ENCODE measurements at regions not wholly inside any gene's neighbourhood (a gene's known extent, or its start where the extent isn't known, plus 50 kb on each side); places are given as distances from the start of the nearest gene placed in this dataset.

DNA sequence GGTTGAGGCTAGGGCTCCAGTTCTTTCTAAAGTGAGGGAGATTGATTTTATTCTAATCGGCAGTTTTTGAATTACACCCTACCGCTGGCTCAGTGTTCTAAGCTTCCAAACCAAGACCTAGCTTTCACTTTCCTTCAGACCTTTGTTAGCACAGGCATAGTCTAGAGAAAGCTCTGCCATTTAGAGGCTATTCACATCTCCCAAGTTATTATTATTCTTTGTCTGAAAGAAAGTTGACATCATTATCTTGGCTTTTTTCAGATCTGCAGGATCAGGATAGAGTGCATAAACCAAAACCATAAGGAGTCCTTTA is 276.8 kb downstream of the ASXL3 start:
- Histone ChIP-seq H3K4me1 (ENCODE audit: control insufficient read depth in 1 of 2, insufficient read depth in 2 of 2, low read depth in 1 of 2, low read length in 1 of 2) (no peaks in the 10 kb centered on the region), H4K20me1 (ENCODE audit: insufficient read depth) (no peaks in the 10 kb centered on the region), H3K4me3 (ENCODE audit: low read depth in 2 of 2, low read length in 1 of 2) (no peak overlapping the region), H3F3A (replicated peaks; ENCODE audit: insufficient read depth) (no peaks in the 10 kb centered on the region), H2AFZ (ENCODE audit: low read depth) (no peak overlapping the region), H3K9ac (no peak overlapping the region), H3K36me3 (replicated peaks in 1 of 2; ENCODE audit: control insufficient read depth in 1 of 2, insufficient read depth in 2 of 2, low read length in 1 of 2) (no peaks in the 10 kb centered on the region), H3K79me2 (ENCODE audit: insufficient read depth) (no peaks in the 10 kb centered on the region), H3K27me3 (ENCODE audit: insufficient read depth) (no peaks in the 10 kb centered on the region), H3K4me2 (no peak overlapping the region), H3K9me2 (no peaks in the 10 kb centered on the region), H3K9me3 (no peaks in the 10 kb centered on the region), H3K27ac (ENCODE audit: low read depth in 2 of 2, low read length in 1 of 2) (no peak overlapping the region)
- ChIA-PET CTCF (interaction anchor here (0.9 to 2.2 kb wide), 2 partner anchors 16 to 807 kb away, joined by 3 to 16 read pairs; no protein-coding TSS in a partner anchor), POLR2A (no interaction called here)
- WGBS (ENCODE audit: low lambda C conversion rate) = 79% methylated on average over 2 of the region's 2 CpGs
- TF ChIP-seq REST (IDR thresholded peaks at IDR 0.05; ENCODE audit: low read depth, low read length) (no peak), SIN3A (IDR thresholded peaks at IDR 0.05; ENCODE audit: borderline replicate concordance, low read depth, low read length) (no peak), MXI1 (IDR thresholded peaks at IDR 0.05; ENCODE audit: low read depth, low read length) (no peak), FOSL2 (IDR thresholded peaks at IDR 0.05; ENCODE audit: borderline replicate concordance, low read depth) (no peak), MAX (IDR thresholded peaks at IDR 0.05; ENCODE audit: low read depth) (no peak), POLR2AphosphoS5 (IDR thresholded peaks at IDR 0.05; ENCODE audit: low read depth, low read length) (no peak), TAF1 (IDR thresholded peaks at IDR 0.05; ENCODE audit: borderline replicate concordance, low read depth, low read length) (no peak), IRF3 (IDR thresholded peaks at IDR 0.05; ENCODE audit: low read depth, low read length) (no peak), RCOR1 (IDR thresholded peaks at IDR 0.05; ENCODE audit: low read length) (no peak), TCF12 (IDR thresholded peaks at IDR 0.05) (no peak)
- no peak for DNase-seq

GRCh38 chr18:33854086-33854826 is 276.2 kb downstream of the ASXL3 start:
- Histone ChIP-seq H2AFZ (ENCODE audit: low read depth) (no peak overlapping the region), H3K4me3 (ENCODE audit: low read depth in 2 of 2, low read length in 1 of 2) (no peak overlapping the region), H3K4me2 (no peak overlapping the region), H3K27me3 (ENCODE audit: insufficient read depth) (no peaks in the 10 kb centered on the region), H3K4me1 (ENCODE audit: control insufficient read depth in 1 of 2, insufficient read depth in 2 of 2, low read depth in 1 of 2, low read length in 1 of 2) (no peaks in the 10 kb centered on the region), H3K9ac (no peak overlapping the region), H4K20me1 (ENCODE audit: insufficient read depth) (no peaks in the 10 kb centered on the region), H3F3A (replicated peaks; ENCODE audit: insufficient read depth) (no peaks in the 10 kb centered on the region), H3K9me2 (no peaks in the 10 kb centered on the region), H3K79me2 (ENCODE audit: insufficient read depth) (no peaks in the 10 kb centered on the region), H3K36me3 (replicated peaks in 1 of 2; ENCODE audit: control insufficient read depth in 1 of 2, insufficient read depth in 2 of 2, low read length in 1 of 2) (no peaks in the 10 kb centered on the region), H3K27ac (ENCODE audit: low read depth in 2 of 2, low read length in 1 of 2) (no peak overlapping the region), H3K9me3 (no peaks in the 10 kb centered on the region)
- no peak for DNase-seq
- POLR2A ChIA-PET = no interaction called here
- CTCF ChIA-PET = interaction anchor here (0.9 to 2.2 kb wide), 2 partner anchors 16 to 807 kb away, joined by 3 to 16 read pairs; no protein-coding TSS in a partner anchor
- WGBS (ENCODE audit: low lambda C conversion rate) = 72% methylated on average over 4 of the region's 4 CpGs
- TF ChIP-seq EZH2phosphoT487 (IDR thresholded peaks at IDR 0.05; ENCODE audit: borderline replicate concordance, low read depth) (no peak), MEF2A (IDR thresholded peaks at IDR 0.05; ENCODE audit: borderline replicate concordance, low read depth) (no peak), FOXJ3 (CRISPR knock-in tag; IDR thresholded peaks at IDR 0.05) (no peak), TCF12 (IDR thresholded peaks at IDR 0.05) (no peak), RFX5 (IDR thresholded peaks at IDR 0.05; ENCODE audit: low read length) (no peak), CTCF (IDR thresholded peaks at IDR 0.05) (no peak), TAF1 (IDR thresholded peaks at IDR 0.05; ENCODE audit: borderline replicate concordance, low read depth, low read length) (no peak), SIN3A (IDR thresholded peaks at IDR 0.05; ENCODE audit: borderline replicate concordance, low read depth, low read length) (no peak), IRF3 (IDR thresholded peaks at IDR 0.05; ENCODE audit: low read depth, low read length) (no peak), POLR2AphosphoS5 (IDR thresholded peaks at IDR 0.05; ENCODE audit: low read depth, low read length) (no peak), MAX (IDR thresholded peaks at IDR 0.05; ENCODE audit: low read depth) (no peak), RXRA (IDR thresholded peaks at IDR 0.05; ENCODE audit: borderline replicate concordance, low read depth) (no peak)

All from SK-N-SH (cell line).